SK-N-SH (cell line): ENCODE measurements at regions not wholly inside any gene's neighbourhood (a gene's known extent, or its start where the extent isn't known, plus 50 kb on each side); places are given as distances from the start of the nearest gene placed in this dataset.

ENCODE experiments used
- CTCF ChIP-seq: fragments of 200-600 bp; sonication (generic); IDR thresholded peaks from 2 replicates; pipeline ENCODE4 v1.6.1; 2017; ENCODE audit warnings: antibody characterized with exemption, mild to moderate bottlenecking, moderate library complexity
- ELF1 ChIP-seq: IDR thresholded peaks from 2 replicates; pipeline ENCODE4 v1.4.0; 2012
- MAX ChIP-seq: IDR thresholded peaks from 2 replicates; pipeline ENCODE4 v1.4.0; 2012; ENCODE audit warnings: low read depth
- POLR2AphosphoS5 ChIP-seq: IDR thresholded peaks from 2 replicates; pipeline ENCODE4 v1.6.1; 2012; ENCODE audit warnings: low read depth, low read length
- TAF1 ChIP-seq: IDR thresholded peaks from 2 replicates; pipeline ENCODE4 v1.6.1; 2012; ENCODE audit warnings: low read depth, mild to moderate bottlenecking, low read length, moderate library complexity, borderline replicate concordance

GRCh38 chr10:107409522-107409921 lies 245.0 kb upstream of the SORCS1 start:
- TF ChIP-seq CTCF (peak; percentile 62), ELF1 (no peak), MAX (no peak), POLR2AphosphoS5 (no peak), TAF1 (no peak)
